C4-2B (cell line): ENCODE measurements at regions not wholly inside any gene's neighbourhood (a gene's known extent, or its start where the extent isn't known, plus 50 kb on each side); places are given as distances from the start of the nearest gene placed in this dataset.

Source experiments
- CTCF ChIP-seq: fragments of 450-650 bp; conservative IDR thresholded peaks from 2 replicates; pipeline ENCODE4 v1.5.1; 2017; ENCODE audit warnings: mild to moderate bottlenecking
- ZFX ChIP-seq: fragments of 450-650 bp; IDR thresholded peaks from 2 replicates; pipeline ENCODE4 v1.6.1; 2017

- TF ChIP-seq CTCF (no peak), ZFX (no peak)
These were observed 98.7 kb upstream of the DDIT4L start for GRCh38 chr4:100288811-100289529.
